ENCODE measurements at regions not wholly inside any gene's neighbourhood (a gene's known extent, or its start where the extent isn't known, plus 50 kb on each side); places are given as distances from the start of the nearest gene placed in this dataset.

GRCh38 chr2:58572731-58573130 is 331.6 kb upstream of the FANCL start:
- Histone ChIP-seq H3K79me2 (ENCODE audit: control insufficient read depth in 1 of 2, insufficient read depth in 2 of 2, low read length in 2 of 2) (no peaks in the 10 kb centered on the region), H3K9me3 (ENCODE audit: insufficient read depth in 2 of 2, low read depth in 1 of 2, low read length in 1 of 2) (no peaks in the 10 kb centered on the region), H2BK15ac (ENCODE audit: low read length) (no peak overlapping the region), H4K91ac (replicated peaks; ENCODE audit: insufficient read length, low read length) (no peak overlapping the region), H3K56ac (replicated peaks; ENCODE audit: insufficient read length, low read depth, low read length) (no peak overlapping the region), H2BK20ac (ENCODE audit: low read length) (no peak overlapping the region), H3K79me1 (ENCODE audit: low read depth, low read length) (no peaks in the 10 kb centered on the region), H3K9ac (replicated peaks in 1 of 4; ENCODE audit: extremely low read depth in 1 of 4, low read depth in 3 of 4, low read length in 3 of 4) (no peak overlapping the region), H2AK5ac (ENCODE audit: low read depth, low read length) (no peak overlapping the region), H3K27ac (ENCODE audit: low read depth, low read length) (no peak overlapping the region), H3K4me3 (ENCODE audit: extremely low read depth in 1 of 4, insufficient read depth in 2 of 4, low read depth in 3 of 4, low read length in 4 of 4) (no peak overlapping the region), H3K23me2 (ENCODE audit: low read depth, low read length) (no peaks in the 10 kb centered on the region), H3K4ac (replicated peaks; ENCODE audit: insufficient read length, low read depth, low read length) (no peak overlapping the region), H3K36me3 (ENCODE audit: control insufficient read depth in 2 of 4, insufficient read depth in 4 of 4, low read length in 3 of 4) (no peaks in the 10 kb centered on the region), H3K23ac (ENCODE audit: insufficient read length) (no peak overlapping the region), H3K18ac (ENCODE audit: extremely low read depth, low read length) (no peak overlapping the region), H3K4me1 (replicated peaks in 1 of 4; ENCODE audit: control insufficient read depth in 3 of 4, insufficient read depth in 4 of 4, low read length in 3 of 4) (peaks cover 2 to 9% (median 5%) of the 10 kb centered on the region in 4 experiments; a peak in 4 of 7 replicates), H3K27me3 (replicated peaks in 1 of 4; ENCODE audit: control insufficient read depth in 3 of 4, extremely low read depth in 1 of 4, insufficient read depth in 3 of 4, low read length in 3 of 4) (no peaks in the 10 kb centered on the region), H2AFZ (ENCODE audit: low read length) (no peak overlapping the region), H4K8ac (ENCODE audit: extremely low read depth, insufficient read depth, low read length) (no peak overlapping the region), H2BK12ac (ENCODE audit: low read depth, low read length) (no peak overlapping the region), H3K14ac (ENCODE audit: insufficient read length) (no peak overlapping the region), H3K4me2 (ENCODE audit: insufficient read depth in 1 of 2, low read depth in 2 of 2, low read length in 2 of 2) (no peak overlapping the region), H2BK120ac (replicated peaks; ENCODE audit: low read depth, low read length) (no peak overlapping the region), H2BK5ac (ENCODE audit: low read depth, low read length) (no peak overlapping the region), H4K5ac (ENCODE audit: insufficient read length, low read depth, low read length) (no peak overlapping the region), H4K20me1 (replicated peaks in 1 of 2; ENCODE audit: control insufficient read depth in 1 of 2, insufficient read depth in 2 of 2, low read length in 2 of 2) (no peaks in the 10 kb centered on the region)
- WGBS, 2 experiments (ENCODE audit: extremely low coverage in 1 of 2, insufficient coverage in 1 of 2, insufficient read length in 1 of 2, insufficient replicate concordance in 2 of 2, low coverage in 1 of 2, low lambda C conversion rate in 2 of 2, missing lambda C conversion rate in 1 of 2) = 91% methylated on average over 3 of the region's 3 CpGs; no CpG with 5 or more reads in 1 of the 2 experiments
- no peak for DNase-seq (ENCODE audit: low read depth in 1 of 2, low spot score in 2 of 2)
- FAIRE-seq = no peak
- POLR2A ChIA-PET (ENCODE audit: partially characterized antibody) = interaction anchor here (1.1 kb wide), 1 partner anchor 144 kb away, joined by 3 read pairs; no protein-coding TSS in a partner anchor
- CTCF ChIA-PET (ENCODE audit: partially characterized antibody) = interaction anchor here (0.8 to 1.5 kb wide), 4 partner anchors 11 to 418 kb away, joined by 3 to 4 read pairs (median 3); no protein-coding TSS in a partner anchor
- TF ChIP-seq POLR2A (IDR thresholded peaks at IDR 0.05; ENCODE audit: control extremely low read depth in 1 of 2, low read depth in 2 of 2, low read length in 2 of 2) = no peak
